Lower lobe of right lung (tissue), 2 donors: ENCODE measurements at regions not wholly inside any gene's neighbourhood (a gene's known extent, or its start where the extent isn't known, plus 50 kb on each side); places are given as distances from the start of the nearest gene placed in this dataset.

Experiments
- ATAC-seq, 2 donors: fragments of 200-7000 bp; cut with Tn5 transposase; one replicate each; pipeline ENCODE4 v1.9.1; 2020 to 2022; ENCODE audit warnings: mild to moderate bottlenecking in 2 of 2, moderate library complexity in 2 of 2
- DNase-seq: peaks from one replicate; pipeline ENCODE4 v3.0.0-alpha.2; 2020
- H3K27ac ChIP-seq: fragments of 200-600 bp; one replicate; pipeline ENCODE4 v1.8.0; 2022
- H3K27me3 ChIP-seq: fragments of 200-600 bp; one replicate; pipeline ENCODE4 v1.8.0; 2022; ENCODE audit warnings: low read depth
- H3K36me3 ChIP-seq: fragments of 200-600 bp; one replicate; pipeline ENCODE4 v1.8.0; 2022; ENCODE audit warnings: mild to moderate bottlenecking
- H3K4me1 ChIP-seq: fragments of 200-600 bp; one replicate; pipeline ENCODE4 v1.8.0; 2022
- H3K4me3 ChIP-seq: fragments of 200-600 bp; one replicate; pipeline ENCODE4 v1.8.0; 2022; ENCODE audit warnings: mild to moderate bottlenecking
- H3K9me3 ChIP-seq: fragments of 200-600 bp; one replicate; pipeline ENCODE4 v1.8.0; 2022
- CTCF ChIP-seq: fragments of 200-600 bp; IDR thresholded peaks from one replicate; pipeline ENCODE4 v1.8.0; 2022; ENCODE audit warnings: antibody characterized with exemption, mild to moderate bottlenecking
- intact Hi-C: fragments of 100-400 bp; cut with DNase I; formaldehyde crosslinking; loops from one replicate; pipeline ENCODE4 v1.11.0; 2022
- donor health status: DM: no; HTN: yes; CAD: no; lungs with severe emphysema.

- Histone ChIP-seq H3K36me3 (no peaks in the 10 kb centered on the region), H3K27me3 (peaks cover 12% of the 10 kb centered on the region), H3K4me3 (no peak overlapping the region), H3K9me3 (no peaks in the 10 kb centered on the region), H3K4me1 (no peaks in the 10 kb centered on the region), H3K27ac (no peak overlapping the region)
- intact Hi-C loops: no loop called here
- ATAC-seq (no peak), DNase-seq (peak; percentile 18)
- TF ChIP-seq CTCF: no peak
These were observed 1351.1 kb downstream of the BRD1 start for GRCh38 chr22:48476577-48476976.

DNA sequence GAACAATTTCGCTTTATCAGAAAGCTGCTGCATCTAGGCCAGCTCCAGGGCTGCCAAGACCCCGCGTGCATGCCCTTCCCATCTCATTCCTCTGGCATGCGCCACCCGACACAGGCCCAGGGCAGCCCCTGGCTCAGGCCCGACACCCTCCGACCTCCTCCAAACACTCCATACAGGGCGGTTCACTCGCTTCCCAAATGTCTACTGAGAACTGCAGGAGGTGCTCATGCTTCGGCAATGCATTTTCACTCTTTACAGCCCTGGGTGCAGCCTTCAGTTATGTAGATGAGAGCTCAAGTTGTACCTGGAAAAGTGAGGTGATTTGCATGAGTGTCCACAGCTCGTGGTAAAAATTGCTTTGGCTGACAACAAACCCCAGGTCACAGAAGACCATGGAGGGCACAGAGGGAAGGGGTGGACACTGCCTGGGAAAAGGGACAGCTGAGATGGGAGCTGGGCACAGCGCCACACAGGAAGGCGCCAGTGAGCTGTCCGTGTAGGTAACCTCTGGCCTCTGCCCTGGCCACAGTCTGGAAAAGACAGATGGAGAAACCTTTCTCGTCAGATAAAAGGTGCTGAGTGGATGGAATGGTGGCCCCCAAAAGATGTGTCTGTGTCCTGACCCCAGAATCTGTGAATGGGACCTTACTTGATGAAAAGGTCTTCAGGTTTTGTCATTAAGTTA, 1351.9 kb downstream of the BRD1 start:
- no peak overlapping the region for H3K27ac ChIP-seq
- DNase-seq (peak; percentile 31), ATAC-seq (no peak)
- peaks cover 12% of the 10 kb centered on the region for H3K27me3 ChIP-seq
- no peak overlapping the region for H3K4me3 ChIP-seq
- H3K4me1 ChIP-seq: no peaks in the 10 kb centered on the region
- no peaks in the 10 kb centered on the region for H3K9me3 ChIP-seq
- TF ChIP-seq CTCF: no peak
- no peaks in the 10 kb centered on the region for H3K36me3 ChIP-seq
- intact Hi-C loops: no loop called here

DNA sequence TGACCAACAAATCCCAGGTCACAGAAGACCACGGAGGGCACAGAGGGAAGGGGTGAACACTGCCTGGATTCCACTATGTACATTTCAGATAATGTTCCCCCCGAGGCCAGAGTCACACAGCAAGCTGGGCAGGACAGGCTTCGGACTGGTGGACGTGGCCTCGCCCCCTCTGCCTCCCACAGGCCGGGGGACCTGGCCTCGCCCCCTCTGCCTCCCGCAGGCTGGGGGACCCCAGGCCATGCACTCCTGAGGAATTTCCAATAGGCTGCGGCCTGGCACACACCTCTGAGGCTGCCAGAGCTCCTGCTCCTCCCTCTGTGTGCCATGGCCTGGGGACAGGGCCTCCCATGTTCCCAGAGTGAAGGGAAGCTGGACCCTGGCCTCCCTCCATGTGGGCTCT, 1352.8 kb downstream of the BRD1 start:
- Histone ChIP-seq H3K27me3 (peaks cover 12% of the 10 kb centered on the region), H3K4me1 (no peaks in the 10 kb centered on the region), H3K9me3 (no peaks in the 10 kb centered on the region), H3K4me3 (no peak overlapping the region), H3K27ac (no peak overlapping the region), H3K36me3 (no peaks in the 10 kb centered on the region)
- TF ChIP-seq CTCF: no peak
- ATAC-seq: no peak
- intact Hi-C loops: no loop called here
- peak; percentile 11 for DNase-seq

DNA sequence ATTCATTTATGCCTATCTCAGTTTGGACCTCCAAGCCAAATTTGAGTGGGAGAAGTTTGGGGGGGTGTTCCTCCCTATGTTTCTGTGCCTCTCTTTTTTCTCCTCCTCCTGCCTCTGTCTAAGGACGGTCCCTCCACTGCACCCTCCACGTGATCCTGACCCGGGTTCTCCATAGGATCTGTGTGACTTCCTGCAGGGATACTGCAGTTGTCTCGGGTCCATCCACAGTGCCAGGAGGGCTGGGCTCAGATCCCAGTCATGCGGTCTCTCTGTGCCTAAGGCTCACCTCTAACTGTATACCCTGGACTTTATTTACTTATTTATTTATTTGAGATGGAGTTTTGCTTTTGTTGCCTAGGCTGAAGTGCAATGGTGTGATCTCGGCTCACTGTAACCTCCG, 1354.5 kb downstream of the BRD1 start:
- H3K4me1 ChIP-seq: no peaks in the 10 kb centered on the region
- no peaks in the 10 kb centered on the region for H3K36me3 ChIP-seq
- ATAC-seq (no peak), DNase-seq (peak; percentile 10)
- peaks cover 12% of the 10 kb centered on the region for H3K27me3 ChIP-seq
- intact Hi-C loops: no loop called here
- no peak overlapping the region for H3K27ac ChIP-seq
- H3K4me3 ChIP-seq: no peak overlapping the region
- no peak for TF ChIP-seq CTCF
- H3K9me3 ChIP-seq: no peaks in the 10 kb centered on the region

DNA sequence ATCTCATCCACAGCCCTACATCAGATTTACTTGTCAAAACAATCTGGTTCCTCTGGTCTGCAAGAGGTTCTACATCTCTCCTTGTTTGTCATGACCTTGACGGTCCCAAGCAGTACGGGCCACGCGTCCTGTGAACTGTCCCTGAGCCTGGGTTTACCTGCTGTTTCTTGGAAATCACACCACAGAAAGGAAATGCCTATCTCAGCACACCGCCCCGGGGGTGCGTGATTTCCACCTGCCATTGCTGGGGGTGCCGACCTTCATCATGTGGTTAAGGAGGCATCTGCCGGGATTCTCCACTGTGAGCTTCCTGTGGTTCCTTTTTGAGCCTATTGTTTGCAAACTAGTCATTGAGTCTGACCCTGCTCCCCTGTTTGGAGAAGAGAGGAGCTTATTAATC, 1363.4 kb downstream of the BRD1 start:
- intact Hi-C loops: no loop called here
- no peak overlapping the region for H3K27ac ChIP-seq
- no peaks in the 10 kb centered on the region for H3K4me1 ChIP-seq
- H3K4me3 ChIP-seq: no peak overlapping the region
- TF ChIP-seq CTCF: no peak
- H3K36me3 ChIP-seq: no peaks in the 10 kb centered on the region
- H3K9me3 ChIP-seq: no peaks in the 10 kb centered on the region
- H3K27me3 ChIP-seq: no peaks in the 10 kb centered on the region
- DNase-seq (no peak), ATAC-seq (no peak)
